NCI-H2107 (cell line): ENCODE measurements at regions not wholly inside any gene's neighbourhood (a gene's known extent, or its start where the extent isn't known, plus 50 kb on each side); places are given as distances from the start of the nearest gene placed in this dataset.
A peak's percentile ranks its signal among the peaks of the same experiment; 100 is the strongest.

Experiments
- DNase-seq: peaks from one replicate; lab custom pipeline; 2025; lab: John Stamatoyannopoulos, UW

DNA sequence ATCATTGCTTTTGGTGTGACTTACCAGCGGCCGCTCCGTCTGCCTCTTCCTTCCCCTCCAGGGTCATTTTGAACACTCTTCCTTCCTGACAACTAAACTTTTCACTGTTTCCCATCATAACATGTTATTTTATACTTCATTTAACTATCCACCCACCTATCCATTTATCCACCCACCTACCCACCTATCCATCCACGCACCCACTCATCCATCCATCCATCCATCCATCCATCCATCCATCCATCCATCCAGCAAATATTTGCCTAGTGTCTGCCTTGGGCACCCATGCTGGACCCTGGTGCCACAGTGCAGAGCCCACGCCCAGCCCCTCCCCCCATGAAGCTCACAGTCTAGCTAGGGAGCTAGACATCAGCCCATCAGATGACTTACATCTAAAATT is 254.9 kb downstream of the TLE3 start:
- no peak for DNase-seq

DNA sequence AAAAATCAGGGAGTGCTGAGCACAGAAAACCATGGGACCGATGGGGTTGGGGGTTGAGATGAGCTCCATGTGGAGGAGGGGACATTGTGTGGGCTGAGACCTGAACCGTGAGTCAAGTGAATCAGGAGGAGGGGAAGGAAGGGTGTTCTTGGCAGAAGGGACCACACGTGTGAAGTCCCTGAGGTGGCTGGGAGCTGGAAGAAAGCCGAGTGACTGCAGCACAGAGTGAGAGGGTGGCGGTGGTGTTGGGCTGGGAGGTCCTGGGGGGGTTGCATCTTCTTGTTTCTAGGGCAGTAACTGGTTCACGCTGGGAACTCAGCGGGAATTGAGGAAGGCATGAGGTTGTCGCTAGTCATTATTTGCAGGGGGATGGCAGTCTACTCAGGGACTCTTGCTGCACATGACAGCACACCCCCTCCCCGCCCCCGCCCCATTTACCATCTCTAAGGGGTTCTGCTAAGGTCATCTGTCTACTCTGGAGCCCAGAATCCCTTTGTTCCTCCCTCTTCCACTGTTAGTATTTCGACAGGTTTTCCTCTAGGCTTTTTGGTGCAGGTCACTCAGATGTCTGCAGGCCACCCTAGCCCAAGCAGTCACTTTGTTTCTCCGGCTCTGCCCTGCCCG is 254.3 kb downstream of the TLE3 start:
- no peak for DNase-seq

DNA sequence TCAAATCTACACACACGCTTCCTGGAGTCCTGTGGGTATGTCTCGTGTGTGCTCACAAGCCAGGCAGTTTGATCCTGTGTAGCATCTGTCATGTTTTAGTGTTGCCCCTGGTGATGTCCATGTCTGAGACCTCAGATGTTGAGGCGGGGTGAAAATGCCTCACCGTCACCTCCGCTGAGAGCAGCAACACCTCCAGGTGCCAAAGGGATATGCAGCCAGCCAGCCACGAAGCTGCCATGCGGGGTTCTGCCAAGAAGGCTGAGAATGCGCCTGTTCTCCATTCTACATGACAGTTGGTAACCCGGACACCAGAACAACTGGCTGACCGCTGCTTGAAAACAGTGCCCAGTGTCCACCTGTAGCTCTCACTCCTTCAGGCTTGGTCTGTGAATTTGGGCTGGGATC is 253.8 kb downstream of the TLE3 start:
- DNase-seq, result no peak

GRCh38 chr15:69845159-69845558 is 252.6 kb downstream of the TLE3 start:
- no peak for DNase-seq

GRCh38 chr15:69847625-69848024 is 250.1 kb downstream of the TLE3 start:
- no peak for DNase-seq

DNA sequence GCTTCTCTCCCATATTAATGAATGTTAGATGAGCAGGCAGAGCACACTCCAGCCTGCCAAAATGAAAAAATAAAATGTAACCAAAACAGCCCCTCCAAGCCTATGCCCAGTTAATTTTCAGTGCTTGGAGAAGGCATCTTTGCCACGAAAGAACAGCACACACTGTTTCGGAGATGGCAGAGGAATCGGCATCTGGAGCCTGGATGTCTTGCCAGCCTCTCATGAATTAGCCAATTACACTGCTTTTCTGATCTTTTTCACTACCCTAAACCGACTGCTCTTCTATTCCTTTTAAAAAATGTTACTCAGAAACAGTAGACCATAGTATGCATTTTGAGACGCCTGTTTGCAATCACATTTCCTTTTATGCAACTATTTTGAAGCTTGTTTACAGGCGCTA is 249.6 kb downstream of the TLE3 start:
- DNase-seq, result no peak

GRCh38 chr15:69848551-69849231 is 249.0 kb downstream of the TLE3 start:
- no peak for DNase-seq

- no peak for DNase-seq
Observed at GRCh38 chr15:69849232-69849610, 248.5 kb downstream of the TLE3 start.

- DNase-seq, result no peak
Observed at GRCh38 chr15:69852482-69852881, 245.2 kb downstream of the TLE3 start.

DNA sequence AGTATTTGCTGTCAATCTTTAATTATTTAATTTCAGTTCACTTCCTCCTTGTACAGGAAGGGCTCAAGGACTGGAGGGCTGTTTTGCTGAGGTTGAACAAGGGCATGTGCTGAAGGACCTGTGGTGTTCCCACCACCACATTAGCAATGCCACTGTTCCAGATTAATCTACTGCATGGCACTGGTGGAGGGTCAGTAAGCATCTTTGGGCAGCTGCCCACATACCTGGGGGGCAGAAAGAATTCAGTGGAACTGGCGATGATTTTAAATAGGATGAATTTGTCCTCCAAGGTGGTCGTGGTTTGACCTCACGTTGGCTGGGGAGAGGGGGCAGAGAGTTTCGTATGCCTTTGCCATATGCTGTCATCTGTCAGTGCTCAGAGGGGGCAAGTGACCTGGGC is 244.8 kb downstream of the TLE3 start:
- no peak for DNase-seq

- no peak for DNase-seq
Observed at GRCh38 chr15:69853544-69853951, 244.2 kb downstream of the TLE3 start.

- DNase-seq, result no peak
Observed at GRCh38 chr15:69854001-69854400, 243.7 kb downstream of the TLE3 start.

- no peak for DNase-seq
Observed at GRCh38 chr15:69854521-69855181, 243.1 kb downstream of the TLE3 start.

GRCh38 chr15:69855258-69856000 is 242.3 kb downstream of the TLE3 start:
- peak; percentile 18 for DNase-seq

- DNase-seq, result no peak
Observed at GRCh38 chr15:69857250-69857649, 240.5 kb downstream of the TLE3 start.

- no peak for DNase-seq
Observed at GRCh38 chr15:69857686-69858391, 239.9 kb downstream of the TLE3 start.

DNA sequence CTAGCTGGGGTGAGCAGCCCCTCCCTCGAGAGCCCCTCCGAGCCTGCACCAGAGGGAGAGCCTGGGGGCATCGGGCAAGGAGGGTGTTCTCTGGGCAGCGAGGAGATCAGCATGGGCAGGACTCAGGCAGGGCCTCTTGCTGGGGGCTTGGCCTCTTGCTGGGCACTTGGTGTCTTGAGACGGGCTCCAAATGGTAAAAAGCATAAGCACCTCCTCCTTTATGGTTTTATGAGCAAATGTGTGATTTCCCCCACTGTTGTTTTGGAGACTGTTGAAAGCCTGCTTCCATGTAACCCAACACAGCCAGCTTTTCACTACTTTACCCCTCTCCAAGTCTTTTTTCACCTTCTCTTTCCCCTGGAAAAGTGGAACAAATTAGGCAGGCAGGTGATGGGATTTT is 239.3 kb downstream of the TLE3 start:
- DNase-seq, result no peak

GRCh38 chr15:69859866-69860265 is 237.9 kb downstream of the TLE3 start:
- no peak for DNase-seq

DNA sequence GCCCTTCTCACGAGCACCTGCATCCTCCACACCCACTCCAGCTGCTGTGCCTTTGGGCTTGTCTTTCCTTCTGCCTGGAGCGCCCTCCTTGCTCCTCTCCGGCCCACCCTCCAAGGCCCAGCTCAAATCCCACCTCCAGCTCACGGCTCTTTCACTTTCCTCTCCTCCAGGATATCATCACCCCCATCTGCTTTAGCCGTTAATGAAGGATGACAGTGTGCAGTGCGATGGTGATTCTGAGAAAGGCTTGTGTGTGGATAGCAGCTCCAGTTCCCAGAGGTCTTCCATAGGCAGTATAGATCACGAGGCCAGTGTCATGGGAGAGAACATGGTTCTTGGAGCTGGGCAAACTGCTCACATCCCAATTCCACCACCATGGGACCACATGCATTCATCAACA is 237.4 kb downstream of the TLE3 start:
- DNase-seq, result no peak

DNA sequence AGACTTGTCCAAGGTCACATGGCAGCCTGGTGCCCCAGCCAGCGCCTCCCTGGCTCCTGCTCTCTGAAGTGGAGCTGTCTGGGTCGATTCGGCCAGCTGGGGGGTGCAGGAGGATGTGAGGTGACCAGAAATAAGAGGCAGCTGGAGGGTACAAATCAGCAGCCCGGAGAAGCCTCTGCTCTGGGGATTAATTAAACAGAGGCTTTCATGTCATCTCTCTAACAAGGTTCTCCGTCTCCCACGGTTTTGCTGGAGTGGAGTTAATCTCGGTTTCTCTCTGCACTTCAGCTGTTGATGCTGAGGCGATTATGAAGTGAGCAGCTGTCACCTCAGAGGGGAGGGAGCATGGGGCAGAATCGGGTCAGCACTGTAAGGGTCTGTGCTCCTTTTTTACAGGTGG is 236.8 kb downstream of the TLE3 start:
- no peak for DNase-seq

DNA sequence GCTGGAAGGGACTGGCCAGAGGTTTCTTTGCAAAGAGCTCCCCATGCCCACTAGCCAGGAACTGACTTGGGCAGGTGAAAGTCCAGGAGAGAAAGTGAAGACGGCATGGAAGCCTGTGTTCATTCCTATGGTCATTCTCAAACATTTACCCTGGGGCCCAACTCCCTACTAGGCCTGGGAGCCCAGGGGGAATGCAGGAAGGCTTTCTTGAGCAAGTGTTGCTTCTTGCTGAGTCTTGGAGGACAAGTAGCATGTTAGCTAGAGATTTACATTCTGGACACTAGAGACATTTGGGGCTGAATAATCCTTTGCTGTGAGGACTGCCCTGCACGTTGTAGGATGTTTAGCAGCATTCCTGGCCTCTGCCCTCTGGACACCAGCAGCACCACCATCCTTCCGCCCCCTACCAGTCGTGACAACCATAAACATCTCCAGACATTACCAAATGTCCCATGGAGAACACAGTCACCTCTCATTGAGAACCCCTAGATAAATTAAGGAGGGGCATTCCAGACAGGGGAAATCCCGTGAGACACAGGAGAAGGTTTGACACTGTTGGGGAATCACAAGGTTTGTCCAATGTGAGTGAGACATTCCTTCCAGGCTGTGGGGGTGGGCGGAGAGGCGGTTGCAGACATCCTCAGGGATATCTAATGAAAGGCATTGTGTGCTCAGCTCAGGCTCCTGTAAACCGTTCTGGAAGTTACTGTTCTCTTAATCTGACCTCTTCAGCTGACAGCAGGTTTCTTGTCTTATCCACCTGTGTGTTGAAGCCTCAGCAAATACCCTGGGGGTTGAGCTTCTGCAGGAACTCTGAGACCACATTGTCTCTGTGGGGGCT is 236.2 kb downstream of the TLE3 start:
- DNase-seq, result no peak
